Panc1 (cell line): ENCODE measurements at regions not wholly inside any gene's neighbourhood (a gene's known extent, or its start where the extent isn't known, plus 50 kb on each side); places are given as distances from the start of the nearest gene placed in this dataset.

Experiments
- CTCF ChIP-seq: fragments of 450-650 bp; IDR thresholded peaks from 2 replicates; pipeline ENCODE4 v1.5.1; 2017; ENCODE audit warnings: mild to moderate bottlenecking
- POLR2AphosphoS5 ChIP-seq: IDR thresholded peaks from 2 replicates; pipeline ENCODE4 v1.6.1; 2012; ENCODE audit warnings: mild to moderate bottlenecking, low read depth, low read length, moderate library complexity
- REST ChIP-seq, 2 experiments: IDR thresholded peaks; 2 replicates each; pipeline ENCODE4 v1.6.1; 2011 to 2012; ENCODE audit warnings: low read depth in 2 of 2, control low read depth in 1 of 2, low read length in 1 of 2, mild to moderate bottlenecking in 1 of 2, moderate library complexity in 1 of 2; ENCODE audit not compliant: insufficient read depth in 1 of 2
- SIN3A ChIP-seq: IDR thresholded peaks from 2 replicates; pipeline ENCODE4 v1.6.1; 2012; ENCODE audit warnings: low read depth, mild to moderate bottlenecking, low read length, moderate library complexity, borderline replicate concordance; ENCODE audit not compliant: insufficient read depth

DNA sequence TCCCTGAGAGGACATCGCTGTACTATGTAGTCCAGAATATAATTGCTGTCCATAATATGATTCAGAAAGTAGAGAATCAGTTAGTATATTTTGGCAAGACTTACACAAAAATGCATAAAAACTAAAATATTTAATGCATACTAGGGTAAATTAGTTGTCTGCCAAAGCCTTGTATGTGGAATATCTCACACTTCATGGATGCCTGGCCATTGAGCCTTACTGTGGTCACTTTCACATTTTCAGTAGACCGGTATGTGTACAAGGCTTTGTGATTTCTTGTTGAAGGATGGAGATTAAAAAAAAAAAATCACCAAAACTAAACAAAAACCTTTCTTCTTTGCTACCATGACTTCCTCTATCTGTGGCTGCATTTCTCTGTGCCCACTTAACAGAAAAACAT is 197.3 kb upstream of the DDHD1 start:
- no peak for TF ChIP-seq CTCF
- no peak for TF ChIP-seq POLR2AphosphoS5
- TF ChIP-seq SIN3A, result no peak
- TF ChIP-seq REST (IDR thresholded peaks at IDR 0.05; ENCODE audit: insufficient read depth in 1 of 2, low read depth in 2 of 2, low read length in 1 of 2), result no peak
